ENCODE measurements at regions not wholly inside any gene's neighbourhood (a gene's known extent, or its start where the extent isn't known, plus 50 kb on each side); places are given as distances from the start of the nearest gene placed in this dataset.
"Not testable (repeated sequence)": the region's sequence is repeated elsewhere in the genome, so short reads cannot be mapped to it uniquely, and the experiment has no call there.

DNA sequence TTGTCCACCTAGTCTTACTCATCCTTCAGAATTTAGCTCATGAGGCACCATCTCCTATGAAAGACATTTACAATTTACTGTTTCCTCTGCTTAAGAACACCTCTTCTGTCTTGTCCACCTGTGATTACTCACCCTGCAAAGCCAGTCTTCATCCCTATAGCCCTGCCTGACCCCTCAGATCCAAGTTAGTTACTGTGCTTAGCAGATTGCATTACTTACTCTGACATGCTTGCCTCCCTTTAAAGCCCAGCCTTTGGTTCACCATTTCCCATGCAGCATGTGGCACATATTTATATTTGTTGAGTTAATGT, 60.9 kb upstream of the VCAM1 start:
- Mint-ChIP-seq H3K27me3 (ENCODE audit: insufficient read depth, unreplicated experiment) (no peaks in the 10 kb centered on the region), H3K36me3 (ENCODE audit: insufficient read depth, unreplicated experiment) (no peaks in the 10 kb centered on the region), H3K27ac (ENCODE audit: low read depth, unreplicated experiment) (no peak overlapping the region), H3K4me3 (ENCODE audit: unreplicated experiment) (no peak overlapping the region), H3K4me1 (ENCODE audit: insufficient read depth, unreplicated experiment) (no peaks in the 10 kb centered on the region), H3K9me3 (ENCODE audit: unreplicated experiment) (no peaks in the 10 kb centered on the region)
- intact Hi-C loops (cut with micrococcal nuclease): no loop called here
- ChIA-PET POLR2A (no interaction called here), CTCF (no interaction called here)
- TF ChIP-seq, protein P1, sequence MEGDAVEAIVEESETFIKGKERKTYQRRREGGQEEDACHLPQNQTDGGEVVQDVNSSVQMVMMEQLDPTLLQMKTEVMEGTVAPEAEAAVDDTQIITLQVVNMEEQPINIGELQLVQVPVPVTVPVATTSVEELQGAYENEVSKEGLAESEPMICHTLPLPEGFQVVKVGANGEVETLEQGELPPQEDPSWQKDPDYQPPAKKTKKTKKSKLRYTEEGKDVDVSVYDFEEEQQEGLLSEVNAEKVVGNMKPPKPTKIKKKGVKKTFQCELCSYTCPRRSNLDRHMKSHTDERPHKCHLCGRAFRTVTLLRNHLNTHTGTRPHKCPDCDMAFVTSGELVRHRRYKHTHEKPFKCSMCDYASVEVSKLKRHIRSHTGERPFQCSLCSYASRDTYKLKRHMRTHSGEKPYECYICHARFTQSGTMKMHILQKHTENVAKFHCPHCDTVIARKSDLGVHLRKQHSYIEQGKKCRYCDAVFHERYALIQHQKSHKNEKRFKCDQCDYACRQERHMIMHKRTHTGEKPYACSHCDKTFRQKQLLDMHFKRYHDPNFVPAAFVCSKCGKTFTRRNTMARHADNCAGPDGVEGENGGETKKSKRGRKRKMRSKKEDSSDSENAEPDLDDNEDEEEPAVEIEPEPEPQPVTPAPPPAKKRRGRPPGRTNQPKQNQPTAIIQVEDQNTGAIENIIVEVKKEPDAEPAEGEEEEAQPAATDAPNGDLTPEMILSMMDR (IDR thresholded peaks at IDR 0.05; ENCODE audit: unreplicated experiment): no peak
- no peak for DNase-seq (ENCODE audit: unreplicated experiment)
- no TSS peak for BruUV-seq (replicated peaks)

DNA sequence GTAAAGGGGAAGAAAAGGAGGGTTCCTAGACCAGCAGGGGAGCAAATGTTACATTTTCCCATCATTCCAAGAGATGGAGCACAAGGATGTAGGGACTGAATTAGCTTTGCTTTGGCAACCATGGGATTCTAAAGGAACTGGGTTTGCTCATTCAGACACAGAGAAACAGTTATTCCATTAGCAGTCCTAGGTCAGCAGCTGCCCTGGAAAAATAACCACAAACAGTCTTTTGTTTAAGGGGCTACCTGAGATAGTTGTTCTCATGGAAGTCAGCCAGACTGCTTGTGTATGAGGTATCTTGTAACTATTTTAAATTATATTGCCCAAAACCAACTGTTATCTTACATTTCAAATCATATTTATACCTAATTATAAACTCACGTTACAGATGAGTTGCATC, 58.4 kb upstream of the VCAM1 start:
- ChIA-PET CTCF (no interaction called here), POLR2A (no interaction called here)
- Mint-ChIP-seq H3K36me3 (ENCODE audit: insufficient read depth, unreplicated experiment) (peaks cover 6% of the 10 kb centered on the region), H3K27ac (ENCODE audit: low read depth, unreplicated experiment) (no peak overlapping the region), H3K27me3 (ENCODE audit: insufficient read depth, unreplicated experiment) (no peaks in the 10 kb centered on the region), H3K4me1 (ENCODE audit: insufficient read depth, unreplicated experiment) (no peaks in the 10 kb centered on the region), H3K9me3 (ENCODE audit: unreplicated experiment) (no peaks in the 10 kb centered on the region), H3K4me3 (ENCODE audit: unreplicated experiment) (no peak overlapping the region)
- no peak for DNase-seq (ENCODE audit: unreplicated experiment)
- TF ChIP-seq, protein P1 (IDR thresholded peaks at IDR 0.05; ENCODE audit: unreplicated experiment): no peak
- intact Hi-C loops (cut with micrococcal nuclease): no loop called here
- no TSS peak for BruUV-seq (replicated peaks)

DNA sequence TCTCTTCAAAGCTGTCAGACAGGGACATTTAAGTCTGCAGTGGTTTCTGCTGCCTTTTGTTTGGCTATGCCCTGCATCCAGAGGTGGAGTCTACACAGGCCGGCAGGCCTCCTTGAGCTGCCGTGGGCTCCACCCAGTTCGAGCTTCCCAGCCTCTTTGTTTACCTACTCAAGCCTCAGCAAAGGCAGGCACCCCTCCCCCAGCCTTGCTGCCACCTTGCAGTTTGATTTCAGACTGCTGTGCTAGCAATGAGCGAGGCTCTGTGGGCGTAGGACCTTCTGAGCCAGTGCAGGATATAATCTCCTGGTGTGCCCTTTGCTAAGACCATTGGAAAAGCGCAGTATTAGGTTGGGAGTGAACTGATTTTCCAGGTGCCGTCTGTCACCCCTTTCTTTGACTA, 51.0 kb upstream of the VCAM1 start:
- DNase-seq (ENCODE audit: unreplicated experiment); H3K27ac Mint-ChIP-seq (ENCODE audit: low read depth, unreplicated experiment); H3K27me3 Mint-ChIP-seq (ENCODE audit: insufficient read depth, unreplicated experiment); intact Hi-C loops (cut with micrococcal nuclease); H3K4me1 Mint-ChIP-seq (ENCODE audit: insufficient read depth, unreplicated experiment); H3K36me3 Mint-ChIP-seq (ENCODE audit: insufficient read depth, unreplicated experiment); H3K9me3 Mint-ChIP-seq (ENCODE audit: unreplicated experiment); BruUV-seq (replicated peaks); POLR2A ChIA-PET; CTCF ChIA-PET; H3K4me3 Mint-ChIP-seq (ENCODE audit: unreplicated experiment): not testable (repeated sequence)
